PFSK-1 (cell line): ENCODE measurements at regions not wholly inside any gene's neighbourhood (a gene's known extent, or its start where the extent isn't known, plus 50 kb on each side); places are given as distances from the start of the nearest gene placed in this dataset.

Experiments
- FOXP2 ChIP-seq: optimal IDR thresholded peaks from 2 replicates; pipeline ENCODE3; 2011; ENCODE audit warnings: borderline replicate concordance, control low read depth, inconsistent platforms; ENCODE audit not compliant: insufficient read depth; ENCODE audit errors: extremely low read length, extremely low read depth
- POLR2AphosphoS5 ChIP-seq: IDR thresholded peaks from 2 replicates; pipeline ENCODE4 v1.6.1; 2012; ENCODE audit warnings: low read depth, mild to moderate bottlenecking, control low read depth, low read length, moderate library complexity
- SIN3A ChIP-seq: IDR thresholded peaks from 2 replicates; pipeline ENCODE4 v1.6.1; 2012; ENCODE audit warnings: mild to moderate bottlenecking, low read length, moderate library complexity, borderline replicate concordance; ENCODE audit not compliant: insufficient read depth
- TAF1 ChIP-seq: IDR thresholded peaks from 2 replicates; pipeline ENCODE4 v1.6.1; 2012; ENCODE audit warnings: low read length, control low read depth, borderline replicate concordance; ENCODE audit not compliant: insufficient read depth
- TF ChIP-seq, protein P1 (sequence below), 2 experiments: IDR thresholded peaks; 2 replicates each; pipeline versions ENCODE4 v1.6.1 to v1.8.0; 2011 to 2012; ENCODE audit warnings: low read depth in 2 of 2, low read length in 2 of 2, control low read depth in 1 of 2, inconsistent platforms in 1 of 2, mild to moderate bottlenecking in 1 of 2, moderate library complexity in 1 of 2; ENCODE audit not compliant: insufficient read depth in 1 of 2

DNA sequence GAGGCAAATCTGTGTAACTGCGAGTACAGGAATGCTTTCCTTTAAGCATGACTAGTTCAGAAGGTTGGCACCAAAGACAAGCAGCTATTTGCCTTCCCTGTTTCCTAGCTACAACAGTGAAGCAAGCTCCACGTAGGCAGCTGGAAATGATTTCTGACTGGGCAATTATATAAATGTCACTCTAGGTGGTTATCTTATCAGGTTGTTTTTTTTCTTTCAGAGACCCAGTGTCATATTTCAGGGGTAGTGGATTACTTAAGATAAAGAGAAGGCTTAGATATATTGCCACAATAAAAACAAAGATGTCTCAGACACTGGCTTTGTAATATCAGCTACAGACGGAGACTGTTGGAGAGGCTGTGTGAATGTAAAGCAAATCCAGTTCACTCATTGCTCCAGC, 748.9 kb upstream of the NXPH2 start:
- TF ChIP-seq FOXP2 (no peak), POLR2AphosphoS5 (no peak), TAF1 (no peak), SIN3A (no peak)
- TF ChIP-seq, protein P1, sequence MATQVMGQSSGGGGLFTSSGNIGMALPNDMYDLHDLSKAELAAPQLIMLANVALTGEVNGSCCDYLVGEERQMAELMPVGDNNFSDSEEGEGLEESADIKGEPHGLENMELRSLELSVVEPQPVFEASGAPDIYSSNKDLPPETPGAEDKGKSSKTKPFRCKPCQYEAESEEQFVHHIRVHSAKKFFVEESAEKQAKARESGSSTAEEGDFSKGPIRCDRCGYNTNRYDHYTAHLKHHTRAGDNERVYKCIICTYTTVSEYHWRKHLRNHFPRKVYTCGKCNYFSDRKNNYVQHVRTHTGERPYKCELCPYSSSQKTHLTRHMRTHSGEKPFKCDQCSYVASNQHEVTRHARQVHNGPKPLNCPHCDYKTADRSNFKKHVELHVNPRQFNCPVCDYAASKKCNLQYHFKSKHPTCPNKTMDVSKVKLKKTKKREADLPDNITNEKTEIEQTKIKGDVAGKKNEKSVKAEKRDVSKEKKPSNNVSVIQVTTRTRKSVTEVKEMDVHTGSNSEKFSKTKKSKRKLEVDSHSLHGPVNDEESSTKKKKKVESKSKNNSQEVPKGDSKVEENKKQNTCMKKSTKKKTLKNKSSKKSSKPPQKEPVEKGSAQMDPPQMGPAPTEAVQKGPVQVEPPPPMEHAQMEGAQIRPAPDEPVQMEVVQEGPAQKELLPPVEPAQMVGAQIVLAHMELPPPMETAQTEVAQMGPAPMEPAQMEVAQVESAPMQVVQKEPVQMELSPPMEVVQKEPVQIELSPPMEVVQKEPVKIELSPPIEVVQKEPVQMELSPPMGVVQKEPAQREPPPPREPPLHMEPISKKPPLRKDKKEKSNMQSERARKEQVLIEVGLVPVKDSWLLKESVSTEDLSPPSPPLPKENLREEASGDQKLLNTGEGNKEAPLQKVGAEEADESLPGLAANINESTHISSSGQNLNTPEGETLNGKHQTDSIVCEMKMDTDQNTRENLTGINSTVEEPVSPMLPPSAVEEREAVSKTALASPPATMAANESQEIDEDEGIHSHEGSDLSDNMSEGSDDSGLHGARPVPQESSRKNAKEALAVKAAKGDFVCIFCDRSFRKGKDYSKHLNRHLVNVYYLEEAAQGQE (IDR thresholded peaks at IDR 0.05; ENCODE audit: insufficient read depth in 1 of 2, low read depth in 2 of 2, low read length in 2 of 2), result no peak

DNA sequence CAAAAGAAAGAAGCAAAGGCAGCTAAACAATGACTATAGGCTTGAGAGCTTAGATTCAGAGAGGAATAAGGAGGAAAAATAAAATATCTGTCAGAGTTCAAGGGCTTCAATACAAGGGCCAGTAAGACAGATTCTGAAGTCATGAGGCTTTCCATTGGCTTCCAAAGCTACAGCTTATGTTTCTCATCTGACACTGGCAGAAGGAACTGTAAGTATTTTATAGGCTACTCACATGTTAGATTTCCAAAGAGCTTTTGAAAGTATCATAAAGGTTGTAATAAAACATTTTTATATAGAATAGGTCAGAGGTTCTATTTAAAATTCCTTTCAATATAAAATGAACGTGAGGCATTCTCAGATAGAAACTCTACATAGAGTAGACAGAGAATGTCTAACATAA, 746.6 kb upstream of the NXPH2 start:
- no peak for TF ChIP-seq TAF1
- no peak for TF ChIP-seq POLR2AphosphoS5
- no peak for TF ChIP-seq SIN3A
- TF ChIP-seq FOXP2, result no peak
- TF ChIP-seq, protein P1 (IDR thresholded peaks at IDR 0.05; ENCODE audit: insufficient read depth in 1 of 2, low read depth in 2 of 2, low read length in 2 of 2), result no peak

DNA sequence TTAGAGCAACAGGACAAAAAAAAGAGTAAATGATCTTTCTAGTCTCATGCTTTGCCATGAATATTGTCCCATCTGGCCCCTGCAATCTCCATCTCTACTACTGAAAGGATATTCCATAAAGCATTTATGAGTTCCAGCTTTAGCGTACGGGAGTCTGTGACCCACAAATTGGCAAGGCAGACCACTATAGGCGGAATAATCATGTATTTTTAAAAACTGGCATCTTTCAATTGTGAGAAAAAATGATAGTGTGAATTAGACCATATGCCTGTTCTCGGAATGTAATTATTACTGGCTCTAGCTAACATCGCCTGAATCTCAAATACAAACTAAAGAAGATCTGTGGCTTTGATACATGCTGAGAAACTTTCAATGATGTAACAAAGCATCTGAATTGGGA, 738.1 kb upstream of the NXPH2 start:
- TF ChIP-seq POLR2AphosphoS5 (no peak), TAF1 (no peak), SIN3A (no peak), FOXP2 (no peak)
- TF ChIP-seq, protein P1 (IDR thresholded peaks at IDR 0.05; ENCODE audit: insufficient read depth in 1 of 2, low read depth in 2 of 2, low read length in 2 of 2), result no peak

DNA sequence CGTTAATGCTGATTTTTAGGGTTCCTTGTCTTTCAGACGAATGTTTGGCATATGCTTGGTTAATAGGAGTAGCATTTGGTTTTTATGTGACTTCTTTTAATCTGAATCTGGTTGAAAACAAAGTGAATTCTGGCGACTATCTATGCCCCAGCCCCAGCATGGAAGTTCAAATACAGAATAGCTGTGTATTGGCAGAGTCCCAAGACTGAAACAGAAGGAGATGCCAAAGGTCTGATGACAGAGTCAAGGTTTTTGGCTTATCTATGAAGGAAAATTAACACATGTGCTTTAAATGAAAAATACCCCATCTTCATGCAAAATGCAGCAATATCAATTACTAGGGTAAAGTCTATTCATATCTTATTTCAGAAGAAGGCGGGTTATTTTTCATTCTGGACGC, 734.8 kb upstream of the NXPH2 start:
- TF ChIP-seq SIN3A (no peak), FOXP2 (no peak), TAF1 (no peak), POLR2AphosphoS5 (no peak)
- TF ChIP-seq, protein P1 (IDR thresholded peaks at IDR 0.05; ENCODE audit: insufficient read depth in 1 of 2, low read depth in 2 of 2, low read length in 2 of 2), result no peak

DNA sequence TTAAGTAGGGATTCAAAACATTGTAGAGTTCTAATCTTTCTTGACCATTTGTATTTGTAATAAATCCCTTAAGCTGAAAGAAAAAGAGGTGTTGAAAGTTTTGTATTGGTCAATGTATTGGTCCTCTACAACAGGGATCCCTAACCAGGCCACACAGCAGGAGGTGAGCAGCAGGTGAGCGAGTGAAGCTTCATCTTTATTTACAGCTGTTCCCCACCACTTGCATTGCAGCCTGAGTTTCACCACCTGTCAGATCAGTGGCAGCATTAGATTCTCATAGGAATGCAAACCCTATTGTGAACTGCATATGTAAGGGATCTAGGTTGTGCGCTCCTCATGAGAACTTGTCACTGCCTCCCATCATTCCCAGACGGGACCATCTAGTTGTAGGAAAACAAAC, 715.7 kb upstream of the NXPH2 start:
- TF ChIP-seq TAF1 (no peak), SIN3A (no peak), POLR2AphosphoS5 (no peak), FOXP2 (no peak)
- TF ChIP-seq, protein P1 (IDR thresholded peaks at IDR 0.05; ENCODE audit: insufficient read depth in 1 of 2, low read depth in 2 of 2, low read length in 2 of 2), result no peak
